NCI-H2196 treated with DMSO at 0.1 percent for 48 hours (cell line): ENCODE measurements at regions not wholly inside any gene's neighbourhood (a gene's known extent, or its start where the extent isn't known, plus 50 kb on each side); places are given as distances from the start of the nearest gene placed in this dataset.
"Not testable (repeated sequence)": the region's sequence is repeated elsewhere in the genome, so short reads cannot be mapped to it uniquely, and the experiment has no call there.

Experiments used
- DNase-seq: peaks from one replicate; lab custom pipeline; 2025; ENCODE audit not compliant: unreplicated experiment; lab: John Stamatoyannopoulos, UW

GRCh38 chr5:108536321-108536720, 154.4 kb upstream of the FBXL17 start:
- no peak for DNase-seq

GRCh38 chr5:108532129-108532445, 150.2 kb upstream of the FBXL17 start:
- DNase-seq = not testable (repeated sequence)

GRCh38 chr5:108531367-108532128, 149.7 kb upstream of the FBXL17 start:
- DNase-seq = no peak

GRCh38 chr5:108530706-108531105, 148.8 kb upstream of the FBXL17 start:
- no peak for DNase-seq

- no peak for DNase-seq
Measured at GRCh38 chr5:108529381-108529780, 147.5 kb upstream of the FBXL17 start.

- no peak for DNase-seq
Measured at GRCh38 chr5:108528655-108529054, 146.8 kb upstream of the FBXL17 start.

GRCh38 chr5:108524564-108524963, 142.7 kb upstream of the FBXL17 start:
- DNase-seq = no peak

GRCh38 chr5:108523360-108523759, 141.5 kb upstream of the FBXL17 start:
- no peak for DNase-seq

GRCh38 chr5:108521841-108522506, 140.1 kb upstream of the FBXL17 start:
- peak; percentile 44 for DNase-seq

- no peak for DNase-seq
Measured at GRCh38 chr5:108521011-108521700, 139.3 kb upstream of the FBXL17 start.

- DNase-seq = no peak
Measured at GRCh38 chr5:108516785-108517184, 134.9 kb upstream of the FBXL17 start.

GRCh38 chr5:108515517-108516105, 133.7 kb upstream of the FBXL17 start:
- DNase-seq = no peak

GRCh38 chr5:108508979-108509378, 127.1 kb upstream of the FBXL17 start:
- no peak for DNase-seq

GRCh38 chr5:108507631-108508030, 125.7 kb upstream of the FBXL17 start:
- DNase-seq = no peak

- no peak for DNase-seq
Measured at GRCh38 chr5:108505608-108506007, 123.7 kb upstream of the FBXL17 start.

GRCh38 chr5:108504974-108505373, 123.1 kb upstream of the FBXL17 start:
- DNase-seq = no peak

- no peak for DNase-seq
Measured at GRCh38 chr5:108503986-108504385, 122.1 kb upstream of the FBXL17 start.

GRCh38 chr5:108495615-108496014, 113.7 kb upstream of the FBXL17 start:
- not testable (repeated sequence) for DNase-seq

- DNase-seq = no peak
Measured at GRCh38 chr5:108487951-108488350, 106.1 kb upstream of the FBXL17 start.

- no peak for DNase-seq
Measured at GRCh38 chr5:108484035-108484434, 102.1 kb upstream of the FBXL17 start.

- no peak for DNase-seq
Measured at GRCh38 chr5:108481355-108481931, 99.5 kb upstream of the FBXL17 start.
